NCI-H2227 (cell line): ENCODE measurements at regions not wholly inside any gene's neighbourhood (a gene's known extent, or its start where the extent isn't known, plus 50 kb on each side); places are given as distances from the start of the nearest gene placed in this dataset.

Source experiments
- DNase-seq: peaks from one replicate; lab custom pipeline; 2025; ENCODE audit not compliant: unreplicated experiment; lab: John Stamatoyannopoulos, UW

DNA sequence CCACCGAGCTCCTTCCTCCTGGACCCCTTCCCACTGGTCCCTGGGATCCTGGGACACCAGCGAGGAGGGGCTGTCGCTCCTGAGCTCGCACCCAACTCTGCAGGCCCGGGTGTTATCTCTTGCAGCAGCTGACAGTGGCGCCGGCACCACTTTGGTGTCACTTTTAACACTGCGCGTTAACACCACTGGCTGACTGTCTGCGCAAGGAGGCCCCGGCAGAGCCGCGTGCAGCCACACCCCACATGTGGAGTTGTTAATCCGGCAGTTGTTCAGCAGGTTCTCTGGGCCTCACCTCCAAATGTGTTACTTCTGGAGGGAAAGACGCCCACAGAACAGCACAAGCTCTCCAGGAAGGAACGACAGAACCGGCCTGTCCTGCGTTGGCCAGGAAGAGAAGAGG is 155.0 kb upstream of the GLI2 start:
- no peak for DNase-seq

DNA sequence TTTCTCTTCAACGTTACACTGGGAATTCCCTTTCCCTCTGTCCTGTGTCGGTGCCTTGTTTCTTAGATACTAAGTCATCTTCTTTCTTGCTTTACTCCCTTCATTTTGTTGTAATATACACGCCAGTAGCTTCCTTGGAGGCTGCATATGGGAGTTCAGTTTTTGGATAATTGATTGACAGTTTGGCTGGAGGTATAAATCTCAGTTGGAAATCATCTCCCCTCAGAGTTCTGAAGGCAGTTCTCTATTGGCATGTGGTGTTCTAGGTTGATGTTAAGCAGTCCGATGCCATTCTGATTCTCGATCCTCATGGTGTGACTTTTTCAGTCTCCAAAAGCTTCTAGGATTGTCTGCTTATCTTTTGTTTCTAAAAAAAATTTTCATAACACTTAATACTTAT is 152.5 kb upstream of the GLI2 start:
- no peak for DNase-seq

DNA sequence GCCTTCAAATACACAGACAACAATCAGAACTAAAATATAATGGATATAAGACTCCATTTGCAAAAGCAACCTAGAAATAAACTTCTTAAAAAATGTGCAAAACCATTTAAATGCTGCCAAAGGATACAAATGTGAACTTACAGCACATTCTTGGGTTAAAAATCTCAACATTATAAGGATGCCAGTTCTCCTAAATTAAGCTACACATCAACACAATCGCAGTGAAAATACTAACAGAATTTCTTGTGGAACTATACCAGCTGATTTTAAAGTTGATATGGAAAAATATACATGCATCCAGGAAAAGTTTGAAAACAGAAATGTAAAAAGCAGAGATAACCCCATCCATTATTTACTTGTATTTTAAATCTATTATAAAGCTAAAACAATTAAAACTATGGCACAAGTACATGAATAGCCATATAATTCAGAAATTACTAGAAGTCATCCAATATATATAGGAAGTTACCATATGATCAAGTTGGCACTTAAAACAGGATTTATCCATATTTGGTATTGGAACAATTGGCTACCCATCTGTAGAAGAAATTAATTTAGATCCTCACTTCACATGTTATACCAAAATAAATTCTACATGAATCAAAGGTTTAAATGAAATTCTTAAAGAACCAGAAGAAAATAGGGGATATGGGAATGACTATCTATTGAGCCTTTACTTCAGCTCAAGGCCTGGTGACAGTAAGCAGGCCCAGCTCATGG is 151.7 kb upstream of the GLI2 start:
- DNase-seq = no peak

DNA sequence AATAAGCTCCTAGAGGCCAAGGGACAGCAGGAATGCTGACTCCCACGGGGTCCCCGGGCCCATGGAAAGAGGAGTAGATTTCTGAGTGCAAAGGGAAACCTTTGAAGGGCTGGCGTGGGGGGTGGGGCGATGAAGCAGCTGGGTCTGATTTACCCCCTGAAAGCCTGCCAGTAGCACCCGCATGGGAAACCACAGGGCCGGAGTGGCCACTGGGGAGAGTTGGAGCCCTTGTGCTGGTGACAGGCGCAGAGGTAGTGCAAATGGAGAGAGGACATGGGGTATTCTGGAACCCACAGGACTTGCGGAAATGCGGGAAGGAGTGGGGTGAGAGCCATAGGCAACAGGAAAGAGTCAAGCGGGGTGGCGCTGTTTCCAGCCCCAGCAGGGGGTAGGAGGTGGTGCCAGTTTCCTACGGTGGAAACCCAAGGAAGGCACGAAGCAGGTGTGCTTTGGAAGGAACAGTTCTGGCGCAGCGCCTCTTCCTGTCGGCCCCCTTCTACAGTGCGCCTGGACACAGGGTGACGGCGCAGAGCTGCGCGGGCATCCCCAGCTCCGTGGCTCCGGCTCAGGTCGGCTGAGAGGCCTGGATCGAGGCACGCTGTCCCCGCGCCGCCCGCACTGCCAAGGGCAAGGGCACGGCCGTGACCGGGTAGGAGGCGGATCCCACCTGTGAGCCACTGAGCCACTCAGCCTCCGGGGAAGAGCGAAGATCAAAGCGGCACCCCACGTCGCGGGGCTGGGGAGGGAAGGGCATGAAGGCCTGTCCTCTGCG is 149.0 kb upstream of the GLI2 start:
- DNase-seq = no peak

DNA sequence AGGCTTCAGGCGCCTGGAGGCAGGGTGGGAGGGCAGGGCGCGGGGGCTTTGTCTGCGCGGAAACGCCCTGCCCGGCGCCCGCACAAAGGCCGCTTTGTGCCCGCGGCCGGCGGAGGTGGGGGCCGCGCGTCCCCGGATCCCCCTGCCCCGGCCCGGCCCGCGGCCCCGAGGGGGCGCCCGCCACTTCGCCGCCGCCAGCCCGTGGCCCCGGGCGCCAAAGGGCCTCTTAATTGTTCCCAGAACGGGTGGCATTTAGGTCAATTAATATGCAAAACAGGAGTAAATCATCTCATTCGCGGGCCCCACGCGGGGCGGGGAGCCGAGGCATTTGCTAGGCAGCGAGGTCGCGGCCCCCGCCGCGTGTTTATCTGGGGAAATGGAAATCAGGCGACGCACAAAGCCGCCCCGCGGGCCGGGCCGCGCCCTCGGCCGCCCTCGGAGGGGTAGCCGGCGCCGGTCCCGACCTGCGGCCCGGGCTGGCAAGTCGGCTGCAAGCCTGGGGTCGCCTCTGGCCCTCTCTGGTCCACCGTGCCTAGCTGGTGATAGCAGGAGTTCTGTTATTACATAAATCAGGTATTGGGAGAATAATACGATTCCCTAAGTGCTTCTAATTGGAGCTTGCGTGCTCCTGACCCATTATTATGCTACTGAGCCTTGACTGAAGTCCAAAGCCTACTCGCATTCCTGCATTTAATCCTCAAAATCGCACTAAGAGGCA is 148.2 kb upstream of the GLI2 start:
- no peak for DNase-seq

DNA sequence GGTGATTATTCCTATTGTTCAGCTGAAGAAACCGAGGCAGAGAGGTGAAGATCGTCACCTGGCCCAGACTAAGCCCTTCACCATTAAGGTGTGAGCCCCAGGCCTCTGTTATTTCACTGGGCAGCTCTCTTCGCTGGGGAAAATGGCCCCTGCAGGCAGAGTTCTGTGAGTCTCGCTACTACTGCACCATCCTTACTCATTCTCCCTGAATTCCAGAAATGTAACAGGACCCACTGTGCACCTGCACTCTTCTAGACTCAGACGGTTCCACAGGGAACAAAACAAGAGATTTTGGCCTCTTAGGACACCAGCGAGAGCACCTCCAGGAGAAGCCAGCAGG is 147.7 kb upstream of the GLI2 start:
- no peak for DNase-seq

DNA sequence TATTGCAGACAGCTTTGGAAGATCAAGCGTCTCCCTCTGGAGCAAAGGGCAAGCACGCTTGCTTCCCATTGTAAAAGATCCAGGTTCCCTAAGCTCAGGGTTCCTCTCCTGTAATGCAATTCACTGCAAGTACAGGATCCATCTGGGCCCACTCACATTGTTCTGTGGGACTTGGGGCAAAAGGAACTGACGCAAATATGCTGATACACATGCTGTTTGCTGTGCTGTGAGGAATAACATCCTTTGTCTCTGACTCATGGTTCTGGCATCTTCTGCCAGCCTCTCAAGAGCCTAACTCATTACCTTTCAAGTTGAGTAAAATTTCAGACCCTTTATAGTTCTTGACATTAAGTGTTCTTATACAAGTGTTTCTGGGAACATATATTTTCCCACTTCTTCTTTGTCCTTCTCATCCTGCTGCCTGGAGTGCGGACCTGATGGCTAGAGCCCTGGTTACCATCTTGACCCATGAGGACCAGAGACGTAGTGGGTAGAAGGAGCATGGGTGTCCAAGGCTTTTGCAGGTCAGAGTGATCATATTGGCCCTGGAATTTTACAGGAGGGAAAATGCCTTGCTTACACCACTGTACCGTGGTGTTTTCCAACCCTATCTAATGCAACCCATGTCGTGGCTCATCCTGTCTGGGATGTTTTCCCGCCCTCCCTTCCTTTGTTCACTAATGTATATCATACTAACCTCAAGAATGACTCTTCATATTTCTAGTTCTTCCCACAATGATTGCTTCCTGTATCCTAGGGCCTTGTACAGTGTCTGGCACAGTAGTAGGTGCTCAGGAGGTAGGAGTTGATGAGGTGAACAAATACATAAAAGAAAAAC is 145.7 kb upstream of the GLI2 start:
- DNase-seq = no peak

DNA sequence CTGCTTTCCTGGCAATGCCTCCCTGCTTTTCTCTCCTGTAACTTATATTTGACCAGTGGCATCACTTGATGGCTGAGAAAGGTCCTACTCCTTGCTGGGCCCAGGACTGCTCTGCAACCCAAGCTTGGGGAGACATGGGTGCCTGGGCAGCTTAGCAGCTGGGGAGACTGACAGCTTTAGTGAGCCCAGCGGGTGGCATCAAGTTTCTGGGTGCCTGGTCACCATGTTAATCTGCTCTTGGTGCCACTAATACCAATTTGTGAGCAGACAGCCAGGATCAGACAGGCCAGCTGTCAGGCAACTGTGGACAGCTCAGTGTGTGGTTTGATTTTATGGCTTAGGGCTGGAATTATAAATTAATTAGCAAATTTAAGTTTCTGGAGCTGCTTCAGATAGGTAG is 144.8 kb upstream of the GLI2 start:
- no peak for DNase-seq

DNA sequence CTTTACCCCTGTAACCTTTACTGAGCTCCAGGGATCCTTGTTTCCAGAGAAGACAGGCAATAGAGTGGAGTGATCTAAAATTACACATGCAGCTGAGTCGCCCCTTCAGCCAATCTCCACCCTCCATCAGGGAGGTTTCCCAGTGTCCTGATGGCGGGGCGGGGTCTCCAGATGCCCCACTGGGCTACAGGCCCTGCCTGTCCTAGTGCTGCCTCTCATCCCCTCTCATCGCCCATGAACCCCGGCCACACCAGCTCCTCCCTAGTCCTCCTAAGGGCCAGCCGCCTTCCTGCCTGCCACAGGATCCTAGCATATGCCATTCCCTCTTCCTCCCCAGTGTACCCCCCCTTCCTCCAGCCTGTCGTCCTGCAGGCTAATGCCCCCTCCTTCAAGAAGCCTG is 144.1 kb upstream of the GLI2 start:
- DNase-seq = no peak

DNA sequence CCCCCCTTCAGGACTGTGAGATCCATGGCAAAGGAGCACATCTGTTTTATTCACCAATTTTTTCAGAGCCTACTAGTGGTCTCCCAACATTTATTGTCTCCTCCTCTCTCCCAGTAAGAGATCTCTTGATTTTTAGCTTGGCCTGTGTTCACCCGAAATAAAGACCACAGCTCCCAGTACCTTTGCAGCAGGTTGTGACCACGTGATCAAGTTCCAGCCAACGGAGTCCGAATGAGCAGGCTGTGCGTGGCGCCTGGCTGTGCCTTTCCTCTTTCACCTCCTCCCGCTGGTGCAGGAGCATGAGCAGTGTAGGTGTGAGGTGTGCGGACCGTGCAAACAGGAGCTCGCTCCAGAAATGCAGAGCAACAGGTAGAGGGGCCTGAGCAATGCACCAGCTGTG is 143.6 kb upstream of the GLI2 start:
- DNase-seq = no peak

DNA sequence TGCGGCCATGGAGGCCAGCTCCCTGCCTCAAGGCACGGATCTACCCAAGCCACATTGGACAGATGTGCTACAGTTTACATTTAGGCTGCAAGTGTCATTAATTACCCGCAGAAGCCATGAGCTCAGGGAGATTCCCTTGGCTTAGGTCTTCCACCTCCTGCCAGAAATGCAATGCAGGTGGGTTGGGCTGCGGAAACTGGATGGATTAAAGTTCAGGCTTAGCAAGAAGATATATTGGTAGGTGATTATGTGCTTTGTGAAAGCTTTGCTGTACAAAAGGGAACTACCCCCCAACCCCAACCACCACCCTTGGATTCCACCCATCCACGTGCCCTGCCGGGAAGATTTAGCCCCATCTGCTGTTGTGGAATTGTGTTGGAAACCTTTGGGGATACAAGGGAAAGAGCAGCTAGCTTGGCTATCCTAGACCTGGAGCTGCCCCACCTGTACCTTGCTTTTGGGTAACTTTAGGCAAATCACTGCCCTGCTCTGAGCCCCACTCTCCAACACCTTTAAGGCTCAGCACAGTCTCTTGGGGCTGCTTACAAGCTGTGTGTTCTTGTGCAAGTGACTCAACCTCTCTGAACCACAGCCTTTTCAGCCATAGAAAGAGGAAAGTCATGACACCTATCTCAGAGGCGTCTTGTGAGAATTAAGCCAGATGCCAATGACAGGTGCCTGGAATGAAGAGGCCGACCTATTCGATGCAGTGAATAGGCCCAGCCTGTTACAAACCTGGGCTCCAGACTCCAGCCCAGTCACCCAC is 141.6 kb upstream of the GLI2 start:
- DNase-seq = no peak

DNA sequence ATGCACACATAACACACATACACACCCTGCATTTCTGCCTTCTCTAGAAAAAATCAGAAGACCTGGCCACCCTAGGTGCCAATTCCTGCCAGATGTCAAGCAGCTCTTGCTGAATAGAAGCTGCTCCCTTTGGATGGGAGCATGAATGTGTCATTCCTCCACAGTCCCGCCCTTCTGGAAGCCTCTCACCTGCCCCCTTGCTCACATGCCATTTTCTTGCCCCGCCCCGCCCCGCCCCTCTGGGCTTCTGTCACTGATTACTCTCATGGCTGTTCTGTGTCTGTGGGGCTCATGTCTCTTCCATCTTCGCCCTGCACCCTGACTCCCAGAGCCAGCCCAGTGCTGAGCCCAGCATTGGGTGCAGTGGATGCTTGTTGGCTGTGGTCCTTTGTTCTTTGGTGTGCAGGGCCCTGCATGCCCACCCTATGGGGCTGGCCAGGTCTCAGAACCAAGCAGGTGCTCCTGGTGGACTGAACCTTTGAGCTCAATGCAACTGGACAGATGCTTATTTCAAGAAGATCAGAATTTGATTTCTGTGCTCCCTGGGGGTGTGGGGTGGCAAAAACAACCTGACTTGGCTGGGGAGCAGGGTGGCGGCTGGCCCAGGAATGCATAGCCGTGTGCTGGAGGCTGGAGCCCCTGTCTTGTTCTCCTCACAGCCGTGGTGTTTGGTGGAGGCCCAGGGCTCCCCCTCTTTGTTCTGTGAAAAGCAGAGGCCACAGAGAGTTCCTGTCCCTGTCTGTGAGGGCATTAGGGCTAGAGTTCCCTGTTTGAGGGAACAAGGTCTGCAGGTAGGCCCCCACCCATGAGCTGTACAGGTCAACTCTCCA is 140.6 kb upstream of the GLI2 start:
- DNase-seq = peak; percentile 46

DNA sequence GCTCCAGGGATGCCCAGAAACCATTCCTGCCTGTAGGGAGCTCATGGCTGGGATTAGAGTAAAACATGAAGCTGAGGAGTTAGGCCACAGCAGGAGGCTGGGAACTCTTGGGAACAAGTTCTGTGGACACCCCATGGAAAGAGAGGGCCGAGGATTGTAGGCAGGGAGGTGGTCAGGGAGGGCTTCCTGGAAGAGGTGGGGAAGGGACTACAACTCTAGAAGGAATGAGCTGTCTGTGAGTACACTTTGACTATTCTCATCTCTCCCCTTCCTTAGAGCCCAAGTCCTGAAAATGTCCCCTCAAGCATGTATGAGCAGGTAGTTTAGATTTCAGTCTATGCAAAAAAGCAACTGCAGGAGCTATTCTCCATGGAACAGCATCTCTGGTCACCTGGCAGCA is 139.9 kb upstream of the GLI2 start:
- no peak for DNase-seq

DNA sequence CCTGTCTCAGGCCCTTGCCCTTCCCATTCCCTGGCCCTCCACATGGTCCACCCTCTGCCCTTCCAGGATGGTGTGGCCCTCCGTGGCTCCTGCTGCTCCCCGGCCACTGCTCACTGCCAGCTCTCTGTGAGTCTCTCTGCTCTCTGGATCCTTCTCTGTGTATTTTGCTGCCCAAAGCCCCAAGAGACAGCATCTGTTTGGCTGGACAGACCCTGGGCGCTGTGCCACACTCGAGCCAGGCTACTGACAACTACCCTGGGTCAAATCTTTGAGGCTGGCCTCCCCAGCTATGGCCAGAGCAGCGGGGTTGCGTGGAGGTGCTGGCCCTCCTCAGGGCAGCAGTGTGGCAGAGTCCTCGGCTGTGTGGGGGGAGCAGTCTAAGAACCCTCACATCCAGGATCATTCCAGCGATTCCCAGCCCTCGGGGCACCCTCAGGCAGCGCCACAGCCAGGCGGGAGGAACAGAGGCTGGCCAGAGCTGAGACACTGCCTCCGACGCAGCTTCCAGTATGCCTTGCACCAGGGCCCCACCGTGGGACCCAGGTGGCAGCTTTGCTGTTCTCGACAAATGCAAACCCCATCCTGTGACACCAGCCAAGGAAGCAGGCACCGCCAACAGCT is 139.4 kb upstream of the GLI2 start:
- no peak for DNase-seq

DNA sequence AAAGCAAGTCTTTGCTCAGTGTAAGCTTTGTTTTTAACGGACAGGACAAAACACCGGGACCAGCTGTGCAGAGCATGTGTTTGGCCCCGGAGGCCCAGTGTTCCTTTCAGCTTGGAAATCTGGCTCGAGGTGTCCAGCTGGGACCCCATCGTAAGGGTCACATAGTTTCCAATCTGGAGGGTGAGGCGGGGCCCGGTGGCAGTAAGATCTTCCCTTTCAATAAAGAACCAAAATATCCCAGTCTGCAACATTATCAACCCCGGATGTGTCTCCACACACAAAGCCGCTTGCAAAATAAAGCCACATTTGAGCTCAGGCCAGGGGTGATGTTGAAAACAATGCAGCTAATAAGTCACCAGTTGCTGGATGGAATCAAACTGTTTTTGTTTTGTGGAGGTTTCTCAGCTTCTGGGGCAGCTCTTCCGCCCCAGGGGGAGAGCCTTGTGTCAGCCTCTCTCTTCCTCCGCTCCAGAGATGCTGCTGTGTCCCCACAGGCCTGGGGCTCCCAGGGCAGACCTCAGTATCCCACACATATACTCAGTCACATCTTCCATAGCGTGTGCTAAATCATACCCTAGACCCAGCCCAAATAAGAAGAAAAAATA is 138.6 kb upstream of the GLI2 start:
- DNase-seq = no peak

DNA sequence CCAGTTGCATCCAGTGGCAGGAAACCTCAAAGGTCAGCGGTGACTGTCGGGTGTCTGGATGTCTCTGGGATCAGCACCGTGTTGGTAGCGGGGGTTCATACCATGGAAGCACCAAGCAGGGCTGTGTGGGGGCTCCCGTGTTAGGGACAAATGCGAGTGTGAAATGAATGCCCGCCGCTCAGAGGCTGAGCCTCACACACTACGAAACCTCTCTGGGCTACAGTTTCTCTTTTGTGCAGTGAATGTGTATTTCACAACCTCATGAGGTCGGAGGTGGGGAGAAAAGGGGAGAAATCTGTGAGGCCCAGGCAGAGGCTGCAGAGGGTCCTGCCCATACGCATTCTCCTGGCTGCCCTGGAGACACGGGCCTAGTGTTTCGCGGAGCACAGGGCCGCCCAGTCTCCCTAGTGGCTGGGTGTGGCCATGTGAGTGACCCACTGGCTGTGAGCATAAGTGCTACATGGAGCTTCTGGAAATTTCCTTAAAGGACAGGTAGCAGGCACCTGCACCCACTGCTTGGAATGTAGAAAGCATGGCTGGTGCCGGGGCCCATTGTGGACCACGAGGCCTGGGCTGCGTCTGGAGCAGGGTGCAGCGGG is 138.0 kb upstream of the GLI2 start:
- DNase-seq = no peak

DNA sequence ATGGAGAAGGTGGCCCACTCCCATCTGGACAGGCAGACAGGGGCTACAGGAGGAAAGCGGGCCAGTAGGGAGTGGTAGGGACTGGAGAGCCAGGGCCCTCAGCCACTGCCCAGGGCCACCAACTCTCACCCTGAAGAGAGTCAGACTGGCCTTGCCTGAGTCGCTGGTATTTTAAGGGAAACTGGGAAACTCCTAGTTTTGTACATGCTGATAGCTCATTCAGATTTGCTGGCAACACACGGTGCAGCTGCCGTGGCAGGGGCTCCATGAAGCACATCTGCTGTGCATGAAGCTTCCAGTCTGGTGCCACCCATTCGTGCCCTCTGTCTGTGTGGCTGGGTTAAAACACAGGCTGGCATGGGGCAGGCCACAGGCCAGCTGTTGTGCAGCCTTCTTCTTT is 137.3 kb upstream of the GLI2 start:
- no peak for DNase-seq

DNA sequence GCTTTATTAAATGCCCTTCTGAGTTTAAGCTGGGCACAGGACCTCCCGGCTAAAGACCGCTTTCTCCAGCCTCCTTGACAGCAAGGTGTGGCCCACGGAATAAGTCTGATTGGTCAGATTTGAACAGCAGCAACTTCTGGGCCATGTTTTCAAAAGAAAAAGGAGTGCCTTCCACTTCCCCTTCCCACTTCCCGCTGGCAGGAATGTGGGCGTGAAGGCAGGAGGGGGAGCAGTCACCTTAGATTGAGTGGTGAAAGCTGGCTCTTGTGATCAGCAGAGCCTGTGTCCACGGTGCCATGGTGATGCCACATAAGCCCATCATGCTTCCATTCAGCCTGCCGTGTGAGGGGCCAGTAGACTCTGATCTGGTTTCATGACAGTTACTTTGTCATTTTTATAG is 136.6 kb upstream of the GLI2 start:
- no peak for DNase-seq

DNA sequence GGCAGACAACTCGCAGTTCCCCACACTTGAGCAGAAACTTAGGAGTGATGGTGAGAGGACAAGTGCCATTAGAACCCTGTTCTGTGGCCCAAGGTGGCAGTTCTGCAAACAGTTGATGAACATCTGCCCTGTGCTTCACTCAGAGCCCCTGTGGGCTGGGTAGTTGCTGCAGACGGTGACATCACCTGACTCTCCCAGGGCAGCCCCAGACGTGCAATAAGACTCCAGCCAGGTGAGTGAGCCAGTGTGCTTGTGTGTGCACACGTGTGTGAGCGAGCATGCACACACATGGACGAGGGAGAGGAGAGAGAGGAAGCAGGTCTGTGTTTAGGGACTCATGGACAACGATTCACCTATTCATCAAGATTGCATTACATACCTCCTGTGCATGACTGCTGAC is 136.0 kb upstream of the GLI2 start:
- no peak for DNase-seq
